Activated B cell treated with CpG ODN at 0.5 μM for 24 hours (primary cell): ENCODE measurements at regions not wholly inside any gene's neighbourhood (a gene's known extent, or its start where the extent isn't known, plus 50 kb on each side); places are given as distances from the start of the nearest gene placed in this dataset.
"Not testable (repeated sequence)": the region's sequence is repeated elsewhere in the genome, so short reads cannot be mapped to it uniquely, and the experiment has no call there.

ENCODE experiments used
- ATAC-seq: fragments of 200-7000 bp; cut with Tn5 transposase; one replicate; pipeline ENCODE4 v1.10.0; 2021; ENCODE audit warnings: low read depth, mild to moderate bottlenecking, moderate library complexity
- CTCF ChIA-PET: fragments of 350-600 bp; sonication (Branson Sonifier 250); formaldehyde crosslinking; loops from one replicate; lab custom pipeline; 2021; ENCODE audit warnings: antibody characterized with exemption; lab: Charles Lee
- POLR2A ChIA-PET: fragments of 350-600 bp; sonication (Branson Sonifier 250); formaldehyde crosslinking; loops from one replicate; lab custom pipeline; 2021; ENCODE audit warnings: antibody characterized with exemption; lab: Charles Lee
- DNase-seq: peaks from one replicate; pipeline ENCODE4 v3.0.0; 2022
- H3K27ac Mint-ChIP-seq: one replicate; pipeline ENCODE4 v1.8.0; 2020; ENCODE audit warnings: mixed read lengths
- H3K27me3 Mint-ChIP-seq: one replicate; pipeline ENCODE4 v1.8.0; 2021; ENCODE audit warnings: mixed read lengths
- H3K36me3 Mint-ChIP-seq: one replicate; pipeline ENCODE4 v1.8.0; 2021; ENCODE audit warnings: low read depth, mixed read lengths
- H3K4me1 Mint-ChIP-seq: one replicate; pipeline ENCODE4 v1.8.0; 2021; ENCODE audit warnings: mixed read lengths
- H3K4me3 Mint-ChIP-seq: one replicate; pipeline ENCODE4 v1.8.0; 2020; ENCODE audit warnings: mild to moderate bottlenecking, mixed read lengths
- H3K9me3 Mint-ChIP-seq: one replicate; pipeline ENCODE4 v1.8.0; 2020; ENCODE audit warnings: mixed read lengths
- CTCF ChIP-seq: fragments of 200-600 bp; IDR thresholded peaks from one replicate; pipeline ENCODE4 v1.8.0; 2022; ENCODE audit warnings: antibody characterized with exemption, mild to moderate bottlenecking
- intact Hi-C: fragments of 100-400 bp; cut with micrococcal nuclease; formaldehyde crosslinking; loops from one replicate; pipeline ENCODE4 v1.15.1; 2024

- ChIA-PET POLR2A (no interaction called here), CTCF (no interaction called here)
- no peak overlapping the region for H3K27ac Mint-ChIP-seq
- TF ChIP-seq CTCF = no peak
- no peaks in the 10 kb centered on the region for H3K4me1 Mint-ChIP-seq
- no peak overlapping the region for H3K4me3 Mint-ChIP-seq
- ATAC-seq (no peak), DNase-seq (no peak)
- no peaks in the 10 kb centered on the region for H3K9me3 Mint-ChIP-seq
- intact Hi-C loops = no loop called here
- no peaks in the 10 kb centered on the region for H3K27me3 Mint-ChIP-seq
- no peaks in the 10 kb centered on the region for H3K36me3 Mint-ChIP-seq
Observed at GRCh38 chr6:19925533-19925932, 88.4 kb downstream of the ID4 start.

- DNase-seq (no peak), ATAC-seq (no peak)
- Mint-ChIP-seq H3K9me3 (peaks cover 3% of the 10 kb centered on the region), H3K4me1 (no peaks in the 10 kb centered on the region), H3K4me3 (no peak overlapping the region), H3K36me3 (no peaks in the 10 kb centered on the region), H3K27ac (no peak overlapping the region), H3K27me3 (no peaks in the 10 kb centered on the region)
- POLR2A ChIA-PET = no interaction called here
- CTCF ChIA-PET = no interaction called here
- no peak for TF ChIP-seq CTCF
- intact Hi-C loops = no loop called here
Observed at GRCh38 chr6:19928461-19928860, 91.3 kb downstream of the ID4 start.

GRCh38 chr6:19929312-19929711 lies 92.1 kb downstream of the ID4 start:
- no peak for DNase-seq
- no peaks in the 10 kb centered on the region for H3K27me3 Mint-ChIP-seq
- H3K9me3 Mint-ChIP-seq = peaks cover 3% of the 10 kb centered on the region
- H3K4me1 Mint-ChIP-seq = no peaks in the 10 kb centered on the region
- no peak overlapping the region for H3K27ac Mint-ChIP-seq
- no peaks in the 10 kb centered on the region for H3K36me3 Mint-ChIP-seq
- TF ChIP-seq CTCF = no peak
- H3K4me3 Mint-ChIP-seq = no peak overlapping the region
- ChIA-PET POLR2A (interaction anchor here (0.6 kb wide), 1 partner anchor 484 kb away, joined by 16 read pairs; no protein-coding TSS in a partner anchor), CTCF (no interaction called here)
- intact Hi-C loops = no loop called here
- ATAC-seq = no peak

- no peak for TF ChIP-seq CTCF
- H3K9me3 Mint-ChIP-seq = peaks cover 7% of the 10 kb centered on the region
- H3K27me3 Mint-ChIP-seq = no peaks in the 10 kb centered on the region
- POLR2A ChIA-PET = no interaction called here
- H3K36me3 Mint-ChIP-seq = no peaks in the 10 kb centered on the region
- H3K27ac Mint-ChIP-seq = no peak overlapping the region
- no peaks in the 10 kb centered on the region for H3K4me1 Mint-ChIP-seq
- intact Hi-C loops = no loop called here
- no peak for DNase-seq
- CTCF ChIA-PET = no interaction called here
- no peak for ATAC-seq
- H3K4me3 Mint-ChIP-seq = no peak overlapping the region
Observed at GRCh38 chr6:19934996-19935591, 97.9 kb downstream of the ID4 start.

GRCh38 chr6:19939321-19939720 lies 102.2 kb downstream of the ID4 start:
- H3K36me3 Mint-ChIP-seq, H3K9me3 Mint-ChIP-seq, H3K27ac Mint-ChIP-seq, intact Hi-C loops, H3K4me1 Mint-ChIP-seq, CTCF ChIA-PET, H3K4me3 Mint-ChIP-seq, H3K27me3 Mint-ChIP-seq, POLR2A ChIA-PET, DNase-seq, ATAC-seq: not testable (repeated sequence)

- H3K36me3 Mint-ChIP-seq, DNase-seq, intact Hi-C loops, CTCF ChIA-PET, H3K9me3 Mint-ChIP-seq, H3K27ac Mint-ChIP-seq, POLR2A ChIA-PET, H3K4me3 Mint-ChIP-seq, H3K4me1 Mint-ChIP-seq, H3K27me3 Mint-ChIP-seq, ATAC-seq: not testable (repeated sequence)
Observed at GRCh38 chr6:19939926-19940325, 102.8 kb downstream of the ID4 start.
